Activated B cell treated with CpG ODN at 0.5 μM for 24 hours (primary cell): ENCODE measurements at regions not wholly inside any gene's neighbourhood (a gene's known extent, or its start where the extent isn't known, plus 50 kb on each side); places are given as distances from the start of the nearest gene placed in this dataset.

Experiments
- ATAC-seq: fragments of 200-7000 bp; cut with Tn5 transposase; one replicate; pipeline ENCODE4 v1.10.0; 2021; ENCODE audit warnings: low read depth, mild to moderate bottlenecking, moderate library complexity
- CTCF ChIA-PET: fragments of 350-600 bp; sonication (Branson Sonifier 250); formaldehyde crosslinking; loops from one replicate; lab custom pipeline; 2021; ENCODE audit warnings: antibody characterized with exemption; lab: Charles Lee
- POLR2A ChIA-PET: fragments of 350-600 bp; sonication (Branson Sonifier 250); formaldehyde crosslinking; loops from one replicate; lab custom pipeline; 2021; ENCODE audit warnings: antibody characterized with exemption; lab: Charles Lee
- DNase-seq: peaks from one replicate; pipeline ENCODE4 v3.0.0; 2022
- H3K27ac Mint-ChIP-seq: one replicate; pipeline ENCODE4 v1.8.0; 2020; ENCODE audit warnings: mixed read lengths
- H3K27me3 Mint-ChIP-seq: one replicate; pipeline ENCODE4 v1.8.0; 2021; ENCODE audit warnings: mixed read lengths
- H3K36me3 Mint-ChIP-seq: one replicate; pipeline ENCODE4 v1.8.0; 2021; ENCODE audit warnings: low read depth, mixed read lengths
- H3K4me1 Mint-ChIP-seq: one replicate; pipeline ENCODE4 v1.8.0; 2021; ENCODE audit warnings: mixed read lengths
- H3K4me3 Mint-ChIP-seq: one replicate; pipeline ENCODE4 v1.8.0; 2020; ENCODE audit warnings: mild to moderate bottlenecking, mixed read lengths
- H3K9me3 Mint-ChIP-seq: one replicate; pipeline ENCODE4 v1.8.0; 2020; ENCODE audit warnings: mixed read lengths
- intact Hi-C: fragments of 100-400 bp; cut with micrococcal nuclease; formaldehyde crosslinking; loops from one replicate; pipeline ENCODE4 v1.15.1; 2024
- TF ChIP-seq, protein P1 (sequence below): fragments of 200-600 bp; IDR thresholded peaks from one replicate; pipeline ENCODE4 v1.8.0; 2022; ENCODE audit warnings: antibody characterized with exemption, mild to moderate bottlenecking

DNA sequence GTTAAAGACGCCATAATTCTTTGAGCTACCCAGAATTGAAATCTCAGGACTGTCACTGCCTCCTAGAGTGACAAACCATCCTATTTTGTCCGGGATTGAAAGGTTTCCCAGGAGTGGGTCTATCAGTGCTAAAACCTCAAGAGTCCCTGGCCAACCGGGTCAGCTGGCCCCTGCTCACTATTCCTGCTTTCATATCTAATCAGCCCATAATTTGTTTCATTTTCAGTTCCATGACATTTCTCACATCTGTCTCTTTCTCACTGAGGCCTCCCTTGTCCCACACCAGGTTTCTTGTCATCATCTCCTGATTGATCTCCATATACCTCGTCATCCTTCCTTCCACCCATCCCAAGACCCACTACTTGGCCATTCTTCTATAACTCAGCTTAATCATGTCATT, 98.2 kb downstream of the SLC35B3 start:
- CTCF ChIA-PET: no interaction called here
- POLR2A ChIA-PET: no interaction called here
- no peak for ATAC-seq
- no peak for DNase-seq
- no peak overlapping the region for H3K27ac Mint-ChIP-seq
- no peak overlapping the region for H3K4me3 Mint-ChIP-seq
- no peaks in the 10 kb centered on the region for H3K4me1 Mint-ChIP-seq
- no peaks in the 10 kb centered on the region for H3K27me3 Mint-ChIP-seq
- intact Hi-C loops: no loop called here
- TF ChIP-seq, protein P1, sequence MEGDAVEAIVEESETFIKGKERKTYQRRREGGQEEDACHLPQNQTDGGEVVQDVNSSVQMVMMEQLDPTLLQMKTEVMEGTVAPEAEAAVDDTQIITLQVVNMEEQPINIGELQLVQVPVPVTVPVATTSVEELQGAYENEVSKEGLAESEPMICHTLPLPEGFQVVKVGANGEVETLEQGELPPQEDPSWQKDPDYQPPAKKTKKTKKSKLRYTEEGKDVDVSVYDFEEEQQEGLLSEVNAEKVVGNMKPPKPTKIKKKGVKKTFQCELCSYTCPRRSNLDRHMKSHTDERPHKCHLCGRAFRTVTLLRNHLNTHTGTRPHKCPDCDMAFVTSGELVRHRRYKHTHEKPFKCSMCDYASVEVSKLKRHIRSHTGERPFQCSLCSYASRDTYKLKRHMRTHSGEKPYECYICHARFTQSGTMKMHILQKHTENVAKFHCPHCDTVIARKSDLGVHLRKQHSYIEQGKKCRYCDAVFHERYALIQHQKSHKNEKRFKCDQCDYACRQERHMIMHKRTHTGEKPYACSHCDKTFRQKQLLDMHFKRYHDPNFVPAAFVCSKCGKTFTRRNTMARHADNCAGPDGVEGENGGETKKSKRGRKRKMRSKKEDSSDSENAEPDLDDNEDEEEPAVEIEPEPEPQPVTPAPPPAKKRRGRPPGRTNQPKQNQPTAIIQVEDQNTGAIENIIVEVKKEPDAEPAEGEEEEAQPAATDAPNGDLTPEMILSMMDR: no peak
- H3K9me3 Mint-ChIP-seq: no peaks in the 10 kb centered on the region
- H3K36me3 Mint-ChIP-seq: no peaks in the 10 kb centered on the region

DNA sequence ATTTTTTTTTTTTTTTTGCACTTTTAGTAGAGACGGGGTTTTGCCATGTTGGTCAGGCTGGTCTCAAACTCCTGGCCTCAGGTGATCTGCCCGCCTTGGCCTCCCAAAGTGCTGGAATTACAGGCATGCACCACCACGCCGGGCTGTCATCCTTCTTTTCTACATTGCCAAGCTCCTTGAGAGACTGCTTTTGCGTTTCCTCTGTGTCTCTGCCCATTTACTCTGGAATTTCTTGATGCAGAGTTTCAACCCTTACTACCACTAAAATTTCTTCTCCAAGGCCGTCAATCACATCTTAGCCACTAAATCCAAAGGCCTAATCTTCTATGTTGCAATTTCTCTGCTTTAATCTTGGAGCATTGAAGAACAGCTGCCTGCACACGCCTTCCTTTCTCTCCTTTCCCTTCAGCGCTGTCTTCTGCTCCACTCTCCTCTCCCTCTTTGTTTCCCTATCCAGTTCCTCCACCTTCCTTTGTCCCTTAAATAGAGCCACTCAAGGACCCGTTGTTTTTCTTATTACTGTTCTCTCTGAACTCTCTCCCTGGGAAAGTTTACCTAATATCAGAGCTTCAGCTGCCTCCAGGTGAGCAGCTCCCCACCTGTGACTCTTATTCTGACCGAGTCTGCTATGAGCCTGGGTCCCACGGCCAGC, 98.8 kb downstream of the SLC35B3 start:
- CTCF ChIA-PET: no interaction called here
- no peak for ATAC-seq
- POLR2A ChIA-PET: no interaction called here

DNA sequence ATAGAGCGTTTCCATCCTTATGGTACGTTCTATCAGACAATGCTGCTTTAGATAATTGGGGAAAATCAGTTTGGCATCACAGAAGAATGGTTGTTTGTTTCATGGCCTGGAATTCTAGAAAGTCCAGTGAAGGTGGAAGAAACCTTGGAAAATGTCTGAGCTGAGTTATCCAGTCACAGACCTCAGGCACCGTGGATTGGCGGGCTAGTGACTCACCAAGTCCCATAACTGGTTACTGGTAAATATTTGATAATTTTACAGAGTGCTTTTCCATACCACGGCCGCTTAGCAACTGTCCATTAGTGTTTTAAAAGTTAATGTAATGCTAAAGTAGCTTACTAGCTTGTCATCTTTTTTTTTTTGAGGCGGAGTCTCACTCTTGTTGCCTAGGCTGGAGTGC, 99.4 kb downstream of the SLC35B3 start:
- TF ChIP-seq, protein P1: no peak
- no peak overlapping the region for H3K27ac Mint-ChIP-seq
- H3K4me3 Mint-ChIP-seq: no peak overlapping the region
- DNase-seq (no peak), ATAC-seq (no peak)
- no peaks in the 10 kb centered on the region for H3K36me3 Mint-ChIP-seq
- ChIA-PET CTCF (no interaction called here), POLR2A (no interaction called here)
- H3K9me3 Mint-ChIP-seq: no peaks in the 10 kb centered on the region
- no peaks in the 10 kb centered on the region for H3K4me1 Mint-ChIP-seq
- H3K27me3 Mint-ChIP-seq: no peaks in the 10 kb centered on the region
- intact Hi-C loops: no loop called here

More for the DNA sequence above, 98.8 kb downstream of the SLC35B3 start:
- Mint-ChIP-seq H3K9me3 (no peaks in the 10 kb centered on the region), H3K4me1 (no peaks in the 10 kb centered on the region), H3K4me3 (no peak overlapping the region), H3K27ac (no peak overlapping the region), H3K27me3 (no peaks in the 10 kb centered on the region), H3K36me3 (no peaks in the 10 kb centered on the region)
- intact Hi-C loops: no loop called here
- TF ChIP-seq, protein P1: no peak
- no peak for DNase-seq

GRCh38 chr6:8335381-8335780, 100.0 kb downstream of the SLC35B3 start:
- H3K36me3 Mint-ChIP-seq: no peaks in the 10 kb centered on the region
- DNase-seq (no peak), ATAC-seq (no peak)
- no peak overlapping the region for H3K4me3 Mint-ChIP-seq
- H3K4me1 Mint-ChIP-seq: no peaks in the 10 kb centered on the region
- TF ChIP-seq, protein P1: no peak
- no peak overlapping the region for H3K27ac Mint-ChIP-seq
- no peaks in the 10 kb centered on the region for H3K27me3 Mint-ChIP-seq
- intact Hi-C loops: no loop called here
- ChIA-PET CTCF (no interaction called here), POLR2A (no interaction called here)
- H3K9me3 Mint-ChIP-seq: no peaks in the 10 kb centered on the region

DNA sequence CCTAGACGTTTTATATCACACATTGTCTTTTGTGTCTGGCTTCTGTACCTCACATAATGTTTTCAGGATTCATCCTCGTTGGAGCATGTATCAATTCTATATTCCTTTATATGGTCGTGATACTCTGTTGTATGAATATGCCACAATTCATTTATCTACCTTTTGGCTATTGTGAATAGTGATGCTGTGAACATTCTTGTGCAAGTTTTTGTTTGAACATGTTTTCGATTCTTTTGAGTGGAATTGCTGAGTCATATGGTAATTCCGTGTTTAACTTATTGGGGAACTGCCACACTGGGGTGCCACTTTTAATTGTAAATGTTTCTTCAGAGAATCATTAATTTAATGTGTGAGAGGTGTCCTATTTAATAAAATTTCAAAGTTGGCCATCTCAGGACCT, 101.2 kb downstream of the SLC35B3 start:
- no peaks in the 10 kb centered on the region for H3K4me1 Mint-ChIP-seq
- ChIA-PET CTCF (no interaction called here), POLR2A (no interaction called here)
- H3K4me3 Mint-ChIP-seq: no peak overlapping the region
- no peaks in the 10 kb centered on the region for H3K27me3 Mint-ChIP-seq
- ATAC-seq (no peak), DNase-seq (no peak)
- H3K36me3 Mint-ChIP-seq: no peaks in the 10 kb centered on the region
- intact Hi-C loops: no loop called here
- TF ChIP-seq, protein P1: no peak
- no peak overlapping the region for H3K27ac Mint-ChIP-seq
- no peaks in the 10 kb centered on the region for H3K9me3 Mint-ChIP-seq
